GM21529 (cell line): ENCODE measurements at regions not wholly inside any gene's neighbourhood (a gene's known extent, or its start where the extent isn't known, plus 50 kb on each side); places are given as distances from the start of the nearest gene placed in this dataset.
"Not testable (repeated sequence)": the region's sequence is repeated elsewhere in the genome, so short reads cannot be mapped to it uniquely, and the experiment has no call there.

Experiments
- ATAC-seq: cut with Tn5 transposase; IDR thresholded peaks from one replicate; pipeline ENCODE4 v1.9.1; 2021; ENCODE audit not compliant: unreplicated experiment

DNA sequence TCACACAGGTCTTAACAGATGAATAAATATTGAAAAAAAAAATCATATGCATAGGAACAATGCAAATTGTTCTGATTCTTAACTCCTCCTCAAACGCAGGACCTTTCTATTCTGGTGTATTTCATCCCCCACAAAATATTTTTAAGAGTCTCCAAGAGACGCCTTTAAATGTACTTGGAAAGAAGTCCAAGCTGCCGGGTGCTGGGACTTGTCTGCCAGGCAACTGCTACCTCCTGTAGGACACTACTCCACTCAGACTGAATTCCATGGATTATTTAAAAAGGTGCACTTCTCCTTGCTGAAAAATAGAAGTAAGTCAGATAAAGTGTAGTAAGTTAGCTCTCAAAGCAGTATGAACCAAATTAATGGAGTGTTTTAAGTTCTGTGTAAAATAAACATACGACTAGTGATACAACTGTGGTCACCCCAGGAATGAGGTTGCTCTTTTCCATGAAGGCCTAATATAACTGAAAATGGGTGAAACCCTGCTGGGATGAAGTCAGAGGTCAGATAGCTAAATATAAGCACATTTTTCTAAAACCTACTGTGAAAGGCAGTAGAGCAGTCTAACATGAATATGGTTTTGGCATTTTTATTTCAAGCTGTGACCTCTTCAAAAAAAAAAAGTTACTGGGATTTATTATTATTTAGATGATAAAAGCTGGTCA, 189.2 kb upstream of the PBX1 start:
- ATAC-seq, result no peak

DNA sequence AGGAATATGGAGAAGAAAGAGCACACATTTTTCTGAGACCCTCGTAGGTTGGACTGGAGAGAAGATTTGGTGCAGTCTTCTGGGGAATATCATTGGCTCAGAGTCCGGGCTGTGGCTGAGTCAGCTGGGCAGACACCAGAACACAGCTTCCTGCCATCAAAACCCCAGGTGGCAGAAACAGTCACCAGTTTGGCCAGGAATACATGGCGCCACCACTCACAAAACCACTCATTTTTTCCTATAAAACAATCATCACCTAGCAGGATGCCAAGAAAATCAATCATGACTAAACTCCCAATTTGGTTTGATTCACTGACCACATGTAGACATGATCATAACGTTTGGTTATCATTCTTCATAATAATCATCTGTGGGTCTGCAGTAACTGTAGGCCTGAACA, 178.1 kb upstream of the PBX1 start:
- ATAC-seq, result no peak

DNA sequence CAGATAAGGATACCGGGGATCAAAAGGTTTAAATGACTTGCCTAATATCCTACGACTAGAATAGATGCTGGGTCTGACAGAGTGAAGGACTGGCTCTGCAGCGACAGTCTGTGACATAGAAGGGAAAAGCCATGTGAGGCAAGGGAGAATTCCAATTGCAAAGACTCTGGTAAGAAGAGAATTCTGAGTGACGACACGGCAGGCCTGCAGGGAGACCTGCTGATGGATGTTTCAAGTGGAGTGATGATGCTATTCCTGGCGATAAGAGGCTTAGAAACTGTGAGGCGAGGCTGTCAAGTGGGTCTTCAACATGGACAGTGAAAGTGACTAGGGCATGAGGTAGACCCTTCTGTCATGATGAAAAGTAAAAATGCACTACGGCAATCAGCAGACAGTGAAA, 176.6 kb upstream of the PBX1 start:
- no peak for ATAC-seq

DNA sequence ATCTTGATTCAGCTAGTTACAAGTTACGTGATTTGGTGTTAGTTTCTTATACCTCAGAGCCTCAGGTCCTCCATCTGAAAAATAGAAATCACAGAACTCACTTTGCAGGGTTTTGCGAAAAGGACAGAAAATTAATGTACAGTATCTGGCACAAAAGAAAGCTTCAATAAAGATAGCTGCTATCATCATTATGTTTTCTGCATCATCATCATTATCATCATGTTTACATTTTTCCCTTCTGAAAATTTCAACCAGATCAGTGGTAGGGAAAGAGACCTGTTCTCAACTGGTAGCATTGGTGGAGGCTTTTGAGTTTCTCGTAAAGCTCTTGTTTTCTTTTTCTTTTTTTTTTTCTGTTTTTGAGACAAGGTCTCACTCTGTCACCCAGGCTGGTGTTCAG, 174.7 kb upstream of the PBX1 start:
- no peak for ATAC-seq

DNA sequence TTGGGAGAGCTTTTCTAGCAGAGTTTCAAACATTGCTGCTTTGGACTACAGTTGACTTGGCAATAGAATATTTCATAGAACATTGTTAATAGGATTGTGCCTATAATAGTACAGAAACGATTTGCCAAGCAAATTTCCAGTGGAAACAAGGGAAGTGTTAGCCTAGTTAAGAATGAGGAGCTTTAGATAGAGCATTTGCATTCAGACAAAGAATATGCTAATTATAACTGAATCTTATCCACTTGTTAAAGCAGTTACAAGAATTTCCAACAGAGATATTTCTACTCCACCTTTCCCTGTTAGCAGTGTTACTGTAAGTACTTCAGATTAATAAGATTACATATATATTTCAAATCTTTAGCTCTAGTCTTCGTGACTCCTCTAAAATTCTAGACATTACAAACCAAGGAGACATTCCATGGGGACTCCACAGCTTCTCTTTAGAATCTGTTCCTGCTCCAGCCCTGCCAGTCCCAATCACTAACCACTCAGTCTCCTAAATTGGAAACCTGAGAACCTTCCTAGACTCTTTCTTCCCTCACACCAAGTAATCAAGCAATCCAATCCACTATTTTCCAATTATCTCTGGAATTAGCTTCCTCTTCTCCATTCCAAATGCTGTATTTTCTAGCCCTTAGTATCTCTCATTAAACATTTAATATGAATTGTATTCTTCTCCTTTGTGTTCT, 141.8 kb upstream of the PBX1 start:
- ATAC-seq, result no peak

DNA sequence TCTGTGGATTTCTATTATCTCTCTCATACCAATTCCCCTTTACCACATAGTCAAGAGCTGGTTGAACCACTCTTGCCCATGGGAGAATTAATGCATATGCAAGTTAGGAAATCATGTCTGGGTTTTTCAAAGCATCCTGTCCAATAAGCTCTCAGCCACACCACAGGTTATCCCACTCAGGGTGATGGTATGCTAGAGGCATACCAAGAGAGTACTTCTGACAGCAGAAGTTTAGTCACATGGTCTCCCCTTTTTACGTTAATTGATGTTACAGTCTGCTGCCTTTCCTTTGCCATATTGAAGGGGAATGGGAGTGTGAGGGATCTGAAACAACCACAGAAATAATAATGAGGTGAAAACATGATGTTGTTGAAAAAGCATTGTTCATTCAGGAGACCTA, 135.8 kb upstream of the PBX1 start:
- ATAC-seq, result no peak

DNA sequence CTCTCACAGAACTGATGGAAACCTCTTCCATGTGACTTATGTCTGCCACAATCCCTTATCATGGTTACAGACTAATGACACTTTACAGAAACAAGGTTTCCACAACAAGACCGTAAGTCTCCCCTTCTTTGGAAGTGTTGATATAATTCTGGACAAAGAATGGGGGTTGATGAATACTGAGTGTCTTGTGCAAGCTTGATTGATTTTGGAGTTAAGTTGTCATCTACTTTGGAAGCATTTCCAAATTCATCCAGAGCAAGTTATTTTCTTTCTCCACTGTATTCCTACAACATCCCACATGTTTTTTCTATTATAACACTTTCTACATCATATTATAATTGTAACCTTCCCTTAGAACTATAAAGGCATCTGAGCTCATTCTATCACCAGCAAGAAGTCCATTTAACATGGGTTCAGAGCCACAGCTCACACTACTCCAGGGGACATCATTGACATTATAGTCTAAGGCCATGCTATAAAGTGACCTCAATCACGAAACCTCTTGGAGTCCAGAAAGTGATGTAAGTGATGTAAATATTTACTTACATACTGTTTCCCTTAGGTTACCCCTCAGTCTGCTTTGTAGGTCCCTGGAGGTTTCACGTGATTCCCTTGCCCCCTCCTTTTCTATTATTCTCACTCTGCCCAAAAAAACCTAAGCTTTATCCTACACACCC, 125.7 kb upstream of the PBX1 start:
- ATAC-seq, result no peak

DNA sequence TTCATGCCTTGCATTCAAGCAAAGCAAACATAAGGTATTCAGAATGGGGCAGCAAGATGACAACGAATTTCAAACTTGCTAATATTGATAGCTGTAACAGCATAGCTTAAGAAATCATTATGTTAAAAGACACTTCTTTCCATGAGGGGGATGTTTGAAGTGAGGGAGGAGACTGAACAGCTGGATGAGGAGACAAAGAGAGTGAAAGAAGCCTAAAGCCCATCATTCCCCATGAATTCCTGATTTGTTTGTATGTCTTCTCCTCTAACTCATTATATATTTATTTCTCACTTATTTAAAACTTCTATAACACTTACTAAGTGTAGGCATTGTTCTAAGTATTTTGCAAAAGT, 125.2 kb upstream of the PBX1 start:
- ATAC-seq, result no peak

DNA sequence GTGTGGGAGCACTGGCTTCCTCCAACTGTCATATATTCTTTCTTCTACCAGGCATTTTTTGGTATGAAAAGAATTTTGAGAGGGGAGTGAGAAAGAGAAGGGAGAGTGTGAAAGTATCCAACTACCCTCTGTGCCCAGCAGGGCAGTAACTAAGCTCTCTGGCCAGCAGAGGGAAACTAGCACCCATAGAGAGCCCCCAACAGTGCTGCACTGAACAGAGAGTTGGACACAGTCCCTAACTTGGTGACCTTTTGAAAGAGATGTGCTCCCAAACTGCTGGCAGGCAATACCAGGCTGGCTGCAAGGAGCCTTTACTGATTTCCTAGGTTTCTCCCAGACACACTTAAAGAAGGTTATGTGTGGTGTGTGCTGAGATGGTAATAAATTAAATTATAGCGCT, 118.8 kb upstream of the PBX1 start:
- ATAC-seq, result no peak

DNA sequence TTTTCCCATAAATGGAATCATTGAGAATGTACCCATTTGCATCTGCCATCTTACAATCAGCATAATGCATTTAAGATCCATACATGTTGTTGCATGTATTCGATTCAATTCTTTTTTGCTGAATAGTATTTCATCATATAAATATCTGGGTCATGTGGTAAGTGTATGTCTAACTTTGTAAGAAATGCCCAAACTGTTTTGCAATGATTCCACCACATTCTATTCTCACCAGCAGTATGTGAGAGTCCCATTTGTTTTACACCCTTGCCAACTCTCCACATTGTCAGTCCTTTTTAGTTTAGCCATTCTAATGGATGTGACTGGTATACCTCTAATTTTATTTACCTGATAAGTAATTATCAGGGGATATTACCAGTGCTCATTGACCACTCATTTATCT, 115.8 kb upstream of the PBX1 start:
- ATAC-seq, result no peak

DNA sequence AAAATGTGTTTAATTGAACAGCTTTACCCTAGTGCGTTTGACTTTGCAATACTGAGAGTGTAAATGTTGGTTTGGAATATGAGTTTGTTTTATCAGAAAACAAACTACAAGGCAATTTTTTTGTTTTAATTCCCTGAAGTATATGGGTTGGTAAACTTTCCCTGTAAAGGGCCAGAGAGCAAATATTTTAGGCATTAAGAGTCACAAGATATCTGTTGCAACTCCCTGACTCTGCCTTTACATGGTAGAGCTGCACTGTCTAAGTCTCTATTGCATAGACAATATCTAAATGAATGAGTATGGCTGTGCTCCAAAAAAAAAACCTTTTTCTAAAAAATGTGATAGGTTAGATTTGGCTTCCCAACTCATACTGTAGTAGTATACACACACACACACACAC, 115.1 kb upstream of the PBX1 start:
- ATAC-seq, result no peak

DNA sequence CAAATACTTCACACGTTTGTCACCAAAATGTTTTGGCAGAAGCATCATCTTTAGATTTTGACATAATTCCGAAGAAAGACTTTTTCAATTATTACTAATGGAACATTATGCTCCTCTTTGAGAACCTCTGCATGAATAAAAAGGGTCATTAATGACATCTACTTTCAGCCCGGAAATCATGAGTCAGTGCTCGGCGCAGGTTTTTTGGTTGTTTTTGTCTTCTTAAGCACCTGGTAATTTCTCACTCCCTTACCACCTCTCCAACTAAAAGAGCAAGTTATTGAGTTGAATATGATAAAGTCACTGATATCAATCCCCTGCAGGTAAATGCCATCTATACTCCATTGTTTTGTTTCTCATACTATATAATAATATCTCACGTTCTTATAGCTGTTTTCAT, 113.0 kb upstream of the PBX1 start:
- ATAC-seq, result no peak

DNA sequence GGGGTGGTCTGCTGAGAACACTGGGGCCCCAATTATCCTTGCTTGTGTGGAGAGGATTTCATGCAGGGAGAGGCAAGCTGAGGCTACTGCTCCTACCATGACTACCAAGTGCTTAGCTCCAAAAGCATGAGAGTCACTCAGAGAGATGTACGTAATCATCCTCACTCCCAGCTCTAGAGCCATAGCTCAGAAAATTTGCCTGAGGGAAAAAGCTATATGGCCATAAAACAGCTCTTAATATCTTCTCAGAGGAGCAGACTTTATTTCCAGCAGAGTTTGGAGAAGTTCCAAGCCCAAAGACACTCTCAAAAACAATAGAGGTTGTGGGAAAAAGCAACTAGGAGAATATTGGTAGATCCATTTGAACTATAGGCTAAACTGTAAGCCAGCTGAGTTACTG, 106.4 kb upstream of the PBX1 start:
- no peak for ATAC-seq

DNA sequence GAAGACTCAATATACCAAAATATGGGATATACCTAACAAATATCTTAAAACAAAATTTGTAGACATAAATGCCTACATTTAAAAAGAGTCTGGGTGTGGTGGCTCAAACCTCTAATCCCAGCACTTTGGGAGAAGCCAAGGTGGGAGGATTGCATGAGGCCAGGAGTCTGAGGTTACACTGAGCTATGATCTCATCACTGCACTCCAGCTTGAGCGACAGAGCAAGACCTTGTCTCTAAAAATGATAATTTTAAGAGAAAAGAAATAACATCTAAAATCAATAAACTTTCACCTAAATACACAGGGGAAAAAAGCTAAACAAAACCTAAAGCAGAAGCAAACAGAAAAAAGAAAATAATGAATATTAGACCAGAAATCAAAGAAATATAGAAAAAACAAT, 102.7 kb upstream of the PBX1 start:
- ATAC-seq, result no peak

DNA sequence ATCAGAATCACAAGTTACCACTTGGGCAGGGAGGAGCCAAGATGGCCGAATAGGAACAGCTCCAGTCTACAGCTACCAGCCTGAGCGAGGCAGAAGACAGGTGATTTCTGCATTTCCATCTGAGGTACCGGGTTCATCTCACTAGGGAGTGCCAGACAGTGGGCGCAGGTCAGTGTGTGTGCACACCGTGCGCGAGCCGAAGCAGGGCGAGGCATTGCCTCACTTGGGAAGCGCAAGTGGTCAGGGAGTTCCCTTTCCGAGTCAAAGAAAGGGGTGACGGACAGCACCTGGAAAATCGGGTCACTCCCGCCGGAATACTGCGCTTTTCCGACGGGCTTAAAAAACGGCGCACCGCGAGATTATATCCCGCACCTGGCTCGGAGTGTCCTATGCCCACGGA, 99.8 kb upstream of the PBX1 start:
- not testable (repeated sequence) for ATAC-seq

DNA sequence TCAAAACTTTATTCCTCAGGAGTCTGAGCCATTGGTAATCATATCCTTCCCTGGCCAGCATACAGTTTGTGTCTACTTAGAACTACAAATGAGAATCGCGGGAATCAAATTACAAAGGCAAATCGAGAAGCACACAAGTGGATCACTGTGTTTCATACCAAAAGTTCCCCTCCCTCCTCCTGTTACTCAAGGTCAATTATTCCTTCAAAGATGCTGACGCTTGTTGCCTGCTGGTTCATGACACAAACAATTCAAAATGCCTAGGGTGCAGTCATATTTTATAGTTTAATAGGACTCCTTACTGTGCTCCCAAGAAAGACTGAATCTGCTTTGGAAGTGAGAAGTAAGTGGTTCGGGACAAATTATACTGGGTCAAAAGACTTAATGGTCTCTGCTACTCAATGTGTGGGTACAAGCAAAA, 93.0 kb upstream of the PBX1 start:
- no peak for ATAC-seq

DNA sequence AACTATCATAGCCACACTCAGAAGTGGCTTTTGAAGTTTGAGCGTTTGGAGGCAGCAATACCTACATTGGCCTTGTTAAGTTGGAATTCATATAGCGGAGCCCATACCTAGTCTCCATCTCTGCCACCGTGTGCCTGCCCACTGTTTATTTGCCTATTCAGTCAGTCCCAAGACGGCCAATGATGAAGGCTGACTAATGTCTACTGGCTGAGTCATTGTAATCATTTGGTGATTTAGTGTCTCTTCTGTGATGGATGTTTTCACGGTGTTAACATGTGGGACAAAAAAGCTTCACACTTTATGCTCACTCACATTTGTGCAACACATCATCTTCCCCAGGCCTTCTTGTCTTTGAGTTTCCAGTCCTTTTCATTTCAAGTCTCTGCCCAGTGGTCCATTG, 92.6 kb upstream of the PBX1 start:
- ATAC-seq, result no peak

DNA sequence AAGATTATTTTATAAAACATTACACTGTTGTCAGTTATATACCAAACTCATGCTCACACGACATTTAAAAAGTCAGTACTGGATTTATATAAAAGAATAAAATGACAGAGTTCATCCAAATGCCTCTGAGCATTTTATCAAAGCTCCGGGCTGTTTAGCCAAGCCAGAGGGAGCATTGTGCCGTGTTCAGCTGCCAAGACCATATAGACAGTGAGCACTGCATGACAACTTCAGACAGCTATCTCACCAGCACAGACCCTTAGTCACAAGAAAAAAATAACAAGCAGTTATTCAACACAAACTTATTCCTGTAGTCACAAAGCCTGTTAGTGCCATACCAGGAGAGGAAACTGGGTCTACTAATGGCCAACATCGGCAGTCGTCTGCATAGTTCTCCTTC, 88.0 kb upstream of the PBX1 start:
- no peak for ATAC-seq

DNA sequence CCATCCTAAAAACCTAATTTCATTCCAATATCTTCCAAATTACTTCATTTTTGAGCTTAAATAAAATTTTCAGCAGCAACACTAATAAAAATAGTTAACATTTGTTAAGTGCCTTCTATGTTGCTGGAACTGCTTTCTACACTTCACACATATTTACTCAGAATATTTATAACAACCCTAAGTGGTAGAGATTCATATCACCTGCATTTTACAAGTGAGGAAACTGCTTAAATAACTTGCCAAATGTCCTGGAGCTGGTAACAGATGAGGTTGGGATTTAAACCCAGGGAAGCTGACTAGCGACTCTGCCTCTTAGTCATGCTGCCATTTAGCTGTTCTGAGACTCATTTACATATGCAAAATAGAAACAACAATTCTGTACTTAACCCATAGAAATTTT, 86.1 kb upstream of the PBX1 start:
- ATAC-seq, result no peak

DNA sequence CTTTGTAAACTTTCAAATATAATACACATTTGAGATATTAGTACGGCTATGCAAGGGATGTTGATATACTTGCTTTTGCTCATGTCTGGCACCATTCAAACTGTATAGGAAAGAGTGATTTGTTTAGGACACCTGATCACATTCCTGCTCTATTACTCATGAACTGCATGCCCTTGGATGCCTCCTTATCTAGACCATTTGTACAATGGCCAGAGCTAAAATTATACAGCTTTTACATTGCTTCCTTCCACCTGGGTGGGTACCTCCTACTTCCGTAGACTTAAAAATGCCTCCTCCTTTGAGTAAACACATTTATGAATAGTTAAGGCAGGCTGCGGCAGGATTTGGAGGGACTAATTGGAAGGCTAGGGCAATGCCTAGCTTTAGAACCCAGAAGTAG, 85.4 kb upstream of the PBX1 start:
- ATAC-seq, result no peak

DNA sequence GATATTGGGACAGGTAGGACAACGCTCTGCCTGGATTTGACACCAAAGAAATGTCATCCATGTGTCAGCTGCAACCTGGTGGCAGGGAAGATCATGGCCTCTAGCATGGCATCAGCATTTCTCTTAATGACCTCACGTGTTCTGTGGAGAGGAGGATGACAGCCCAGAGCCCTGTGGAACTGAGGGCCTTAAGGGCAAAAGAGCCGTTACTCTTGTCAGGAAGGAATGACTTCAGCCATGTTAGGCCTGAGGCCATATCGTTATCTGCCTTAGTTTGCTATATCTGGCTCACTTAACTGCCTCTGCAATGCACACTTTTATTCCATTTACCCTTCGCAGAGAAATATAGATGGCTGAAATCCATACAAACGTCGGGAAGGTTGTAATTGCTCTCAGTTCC, 83.2 kb upstream of the PBX1 start:
- no peak for ATAC-seq

DNA sequence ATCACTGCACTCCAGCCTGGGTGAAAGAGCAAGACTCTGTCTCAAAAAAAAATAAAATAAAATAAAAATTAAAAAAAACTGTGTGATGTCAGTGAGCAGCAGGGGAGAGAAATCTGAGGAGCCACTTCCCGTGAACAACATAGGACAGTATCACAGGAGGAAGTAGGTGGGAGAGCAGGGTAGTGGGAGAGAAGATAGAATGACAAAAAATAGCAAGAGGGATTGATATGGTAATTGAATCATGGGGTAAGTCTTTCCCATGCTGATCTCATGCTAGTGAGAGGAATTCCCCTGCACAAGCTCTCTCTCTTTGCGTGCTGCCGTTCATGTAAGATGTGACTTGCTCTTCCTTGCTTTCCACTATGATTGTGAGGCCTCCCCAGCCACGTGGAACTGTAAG, 81.6 kb upstream of the PBX1 start:
- ATAC-seq, result no peak

DNA sequence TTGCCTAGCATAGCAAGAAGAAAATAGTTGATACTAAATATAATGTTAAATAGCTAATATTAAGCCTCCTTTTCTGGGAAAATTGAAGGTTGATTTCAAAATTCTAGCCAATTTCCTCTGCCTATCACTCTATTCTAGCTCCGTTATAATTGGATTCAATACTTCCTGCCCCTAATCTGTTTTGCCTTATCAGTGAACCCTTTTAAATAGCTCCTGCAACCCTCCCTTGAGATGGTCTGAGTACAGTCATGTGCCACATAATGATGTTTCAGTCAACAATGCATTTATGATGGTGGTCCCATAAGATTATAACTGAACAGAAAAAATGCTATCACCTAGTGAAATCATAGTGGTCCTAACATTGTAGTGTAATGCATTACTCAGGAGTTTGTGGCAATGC, 79.7 kb upstream of the PBX1 start:
- ATAC-seq, result no peak
